IMR-90 (cell line): ENCODE measurements at regions not wholly inside any gene's neighbourhood (a gene's known extent, or its start where the extent isn't known, plus 50 kb on each side); places are given as distances from the start of the nearest gene placed in this dataset.

Source experiments
- BHLHE40 ChIP-seq: fragments of 150-350 bp; IDR thresholded peaks from 2 replicates; pipeline ENCODE4 v1.6.1; 2016; ENCODE audit warnings: mild to moderate bottlenecking, low read depth, low read length
- CEBPB ChIP-seq: IDR thresholded peaks from 2 replicates; pipeline ENCODE4 v1.6.1; 2012; ENCODE audit warnings: low read depth, low read length, improper control_type of control experiment
- CHD1 ChIP-seq: IDR thresholded peaks from 2 replicates; pipeline ENCODE4 v1.6.1; 2012; ENCODE audit warnings: low read depth, low read length, improper control_type of control experiment
- ELK1 ChIP-seq: fragments of 150-350 bp; IDR thresholded peaks from 2 replicates; pipeline ENCODE4 v1.6.1; 2016; ENCODE audit warnings: low read depth, mild to moderate bottlenecking, low read length, moderate library complexity, borderline replicate concordance
- FOS ChIP-seq: fragments of 150-350 bp; IDR thresholded peaks from 2 replicates; pipeline ENCODE4 v1.6.1; 2016; ENCODE audit warnings: low read depth, low read length
- MAFK ChIP-seq: IDR thresholded peaks from 2 replicates; pipeline ENCODE4 v1.6.1; 2012; ENCODE audit warnings: low read depth, low read length, improper control_type of control experiment
- MAZ ChIP-seq: IDR thresholded peaks from 2 replicates; pipeline ENCODE4 v1.6.1; 2012; ENCODE audit warnings: low read depth, mild to moderate bottlenecking, low read length, improper control_type of control experiment, moderate library complexity, borderline replicate concordance
- MXI1 ChIP-seq: IDR thresholded peaks from 2 replicates; pipeline ENCODE4 v1.6.1; 2012; ENCODE audit warnings: low read depth, mild to moderate bottlenecking, low read length, moderate library complexity, borderline replicate concordance
- POLR2A ChIP-seq: IDR thresholded peaks from 2 replicates; pipeline ENCODE4 v1.6.1; 2012; ENCODE audit warnings: mild to moderate bottlenecking, low read depth, low read length
- RAD21 ChIP-seq: IDR thresholded peaks from 2 replicates; pipeline ENCODE4 v1.6.1; 2012; ENCODE audit warnings: low read length, improper control_type of control experiment
- RCOR1 ChIP-seq: IDR thresholded peaks from 2 replicates; pipeline ENCODE4 v1.6.1; 2012; ENCODE audit warnings: mild to moderate bottlenecking, low read length, improper control_type of control experiment; ENCODE audit not compliant: insufficient replicate concordance
- RFX5 ChIP-seq: IDR thresholded peaks from 2 replicates; pipeline ENCODE4 v1.8.0; 2012; ENCODE audit warnings: low read depth, mild to moderate bottlenecking, low read length, moderate library complexity
- SMC3 ChIP-seq: fragments of 150-350 bp; IDR thresholded peaks from 2 replicates; pipeline ENCODE4 v1.6.1; 2016; ENCODE audit warnings: low read depth, mild to moderate bottlenecking, antibody characterized with exemption, low read length, moderate library complexity
- TF ChIP-seq, protein P1 (sequence below): conservative IDR thresholded peaks from 2 replicates; pipeline ENCODE4 v1.5.1; 2012; ENCODE audit warnings: mild to moderate bottlenecking, low read depth, low read length, improper control_type of control experiment

DNA sequence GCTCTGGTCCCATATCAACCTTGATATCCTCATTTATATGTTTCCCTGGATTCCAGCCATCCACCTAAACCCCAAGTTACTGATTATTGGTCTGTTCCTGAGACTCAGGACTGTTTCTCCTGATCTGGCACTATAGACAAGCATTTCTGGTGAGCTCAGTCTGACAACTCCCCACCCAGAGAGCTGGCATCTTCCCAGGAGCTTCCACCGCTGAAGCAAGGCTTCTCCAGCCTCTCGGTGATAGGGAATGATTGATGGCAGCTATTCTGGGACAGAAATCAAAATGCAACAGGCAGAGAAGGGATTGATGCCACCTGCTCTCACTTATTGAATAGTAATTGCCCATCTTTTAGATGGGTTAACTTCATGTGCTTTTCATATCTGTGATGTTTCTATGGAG lies 169.7 kb upstream of the GGTLC1 start:
- no peak for TF ChIP-seq POLR2A
- TF ChIP-seq, protein P1, sequence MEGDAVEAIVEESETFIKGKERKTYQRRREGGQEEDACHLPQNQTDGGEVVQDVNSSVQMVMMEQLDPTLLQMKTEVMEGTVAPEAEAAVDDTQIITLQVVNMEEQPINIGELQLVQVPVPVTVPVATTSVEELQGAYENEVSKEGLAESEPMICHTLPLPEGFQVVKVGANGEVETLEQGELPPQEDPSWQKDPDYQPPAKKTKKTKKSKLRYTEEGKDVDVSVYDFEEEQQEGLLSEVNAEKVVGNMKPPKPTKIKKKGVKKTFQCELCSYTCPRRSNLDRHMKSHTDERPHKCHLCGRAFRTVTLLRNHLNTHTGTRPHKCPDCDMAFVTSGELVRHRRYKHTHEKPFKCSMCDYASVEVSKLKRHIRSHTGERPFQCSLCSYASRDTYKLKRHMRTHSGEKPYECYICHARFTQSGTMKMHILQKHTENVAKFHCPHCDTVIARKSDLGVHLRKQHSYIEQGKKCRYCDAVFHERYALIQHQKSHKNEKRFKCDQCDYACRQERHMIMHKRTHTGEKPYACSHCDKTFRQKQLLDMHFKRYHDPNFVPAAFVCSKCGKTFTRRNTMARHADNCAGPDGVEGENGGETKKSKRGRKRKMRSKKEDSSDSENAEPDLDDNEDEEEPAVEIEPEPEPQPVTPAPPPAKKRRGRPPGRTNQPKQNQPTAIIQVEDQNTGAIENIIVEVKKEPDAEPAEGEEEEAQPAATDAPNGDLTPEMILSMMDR = no peak
- TF ChIP-seq MXI1 = no peak
- TF ChIP-seq CEBPB = no peak
- TF ChIP-seq MAFK = no peak
- no peak for TF ChIP-seq BHLHE40
- no peak for TF ChIP-seq FOS
- no peak for TF ChIP-seq MAZ
- no peak for TF ChIP-seq RAD21
- TF ChIP-seq CHD1 = no peak
- no peak for TF ChIP-seq RFX5
- TF ChIP-seq ELK1 = no peak
- no peak for TF ChIP-seq RCOR1
- no peak for TF ChIP-seq SMC3
